SU-DHL-6 (cell line): ENCODE measurements at regions not wholly inside any gene's neighbourhood (a gene's known extent, or its start where the extent isn't known, plus 50 kb on each side); places are given as distances from the start of the nearest gene placed in this dataset.

ENCODE experiments used
- EZH2phosphoT487 ChIP-seq: fragments of 200-600 bp; sonication (generic), shearing (Covaris generic); conservative IDR thresholded peaks from 2 replicates; pipeline ENCODE4 v1.6.1; 2018; ENCODE audit warnings: mild to moderate bottlenecking, antibody characterized with exemption, low read length, moderate library complexity, mixed read lengths
- TF ChIP-seq, protein P1 (sequence below): fragments of 200-600 bp; sonication (generic); IDR thresholded peaks from one replicate; pipeline ENCODE4 v1.5.1; 2017; ENCODE audit warnings: antibody characterized with exemption, mild to moderate bottlenecking, low read length, moderate library complexity; ENCODE audit not compliant: insufficient read depth, poor library complexity, severe bottlenecking

DNA sequence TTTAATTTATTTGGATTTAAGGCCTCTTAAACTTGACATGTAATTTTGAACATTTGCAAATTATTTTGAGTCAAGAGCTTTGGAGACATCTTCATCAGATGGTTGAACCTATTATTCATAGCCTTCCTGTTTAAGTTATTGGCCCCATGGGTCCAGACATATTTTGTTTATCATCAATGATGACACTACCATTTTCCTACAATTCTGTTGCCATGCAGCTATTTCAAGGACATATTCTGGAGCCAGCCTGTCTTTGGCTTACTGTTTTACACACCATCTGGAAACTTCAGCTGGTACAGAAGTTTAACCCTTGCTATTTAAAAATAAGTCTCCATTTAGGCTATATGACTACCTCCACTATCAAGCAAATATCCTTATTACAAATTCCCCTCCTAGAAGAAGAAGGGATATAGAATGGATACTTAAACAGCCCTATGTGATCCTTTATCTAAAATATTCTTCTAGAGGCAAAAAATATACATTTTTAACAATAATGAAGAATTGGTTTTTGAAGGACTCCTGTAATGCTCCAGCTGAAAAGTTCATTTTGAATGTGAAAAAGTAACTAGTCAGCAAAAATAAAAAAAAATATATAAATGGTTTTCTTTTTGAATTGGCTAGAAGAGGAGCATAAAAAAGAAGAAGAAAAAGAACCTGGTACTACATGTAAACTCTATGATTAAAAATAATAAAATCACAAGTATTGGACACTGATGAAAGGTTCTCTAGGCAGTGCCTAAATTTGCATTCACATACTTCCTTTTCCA is 544.0 kb upstream of the HS3ST5 start:
- TF ChIP-seq, protein P1, sequence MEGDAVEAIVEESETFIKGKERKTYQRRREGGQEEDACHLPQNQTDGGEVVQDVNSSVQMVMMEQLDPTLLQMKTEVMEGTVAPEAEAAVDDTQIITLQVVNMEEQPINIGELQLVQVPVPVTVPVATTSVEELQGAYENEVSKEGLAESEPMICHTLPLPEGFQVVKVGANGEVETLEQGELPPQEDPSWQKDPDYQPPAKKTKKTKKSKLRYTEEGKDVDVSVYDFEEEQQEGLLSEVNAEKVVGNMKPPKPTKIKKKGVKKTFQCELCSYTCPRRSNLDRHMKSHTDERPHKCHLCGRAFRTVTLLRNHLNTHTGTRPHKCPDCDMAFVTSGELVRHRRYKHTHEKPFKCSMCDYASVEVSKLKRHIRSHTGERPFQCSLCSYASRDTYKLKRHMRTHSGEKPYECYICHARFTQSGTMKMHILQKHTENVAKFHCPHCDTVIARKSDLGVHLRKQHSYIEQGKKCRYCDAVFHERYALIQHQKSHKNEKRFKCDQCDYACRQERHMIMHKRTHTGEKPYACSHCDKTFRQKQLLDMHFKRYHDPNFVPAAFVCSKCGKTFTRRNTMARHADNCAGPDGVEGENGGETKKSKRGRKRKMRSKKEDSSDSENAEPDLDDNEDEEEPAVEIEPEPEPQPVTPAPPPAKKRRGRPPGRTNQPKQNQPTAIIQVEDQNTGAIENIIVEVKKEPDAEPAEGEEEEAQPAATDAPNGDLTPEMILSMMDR: no peak
- TF ChIP-seq EZH2phosphoT487: no peak
